SH-SY5Y (cell line): ENCODE measurements at regions not wholly inside any gene's neighbourhood (a gene's known extent, or its start where the extent isn't known, plus 50 kb on each side); places are given as distances from the start of the nearest gene placed in this dataset.

Experiments used
- GATA2 ChIP-seq: IDR thresholded peaks from 2 replicates; pipeline ENCODE4 v1.6.1; 2011; ENCODE audit warnings: mild to moderate bottlenecking, low read depth, low read length
- GATA3 ChIP-seq: IDR thresholded peaks from 2 replicates; pipeline ENCODE4 v1.6.1; 2011; ENCODE audit warnings: low read depth, mild to moderate bottlenecking, low read length, moderate library complexity

GRCh38 chr2:529424-529823, 147.8 kb downstream of the TMEM18 start:
- TF ChIP-seq GATA3 (no peak), GATA2 (no peak)
